CD14-positive monocyte (primary cell): ENCODE measurements at regions not wholly inside any gene's neighbourhood (a gene's known extent, or its start where the extent isn't known, plus 50 kb on each side); places are given as distances from the start of the nearest gene placed in this dataset.

ENCODE experiments used
- DNase-seq, 3 donors: peaks; one replicate each; pipeline ENCODE4 v3.0.0-alpha.2; 2011 to 2022
- H2AFZ ChIP-seq: 2 replicates; pipeline ENCODE4 v1.6.0; 2012; ENCODE audit warnings: mild to moderate bottlenecking, low read depth, low read length, inconsistent platforms; ENCODE audit not compliant: insufficient read depth, poor library complexity, severe bottlenecking
- H3K27ac ChIP-seq, 2 donors: 1 replicate in 1 of 2; 2 replicates in 1 of 2; pipeline ENCODE4 v1.5.1; 2012 to 2013; ENCODE audit warnings: low read length in 2 of 2, control low read depth in 1 of 2, inconsistent platforms in 1 of 2, low read depth in 1 of 2, mild to moderate bottlenecking in 1 of 2
- H3K27me3 ChIP-seq, 2 donors: one replicate each; pipeline versions ENCODE4 v1.6.0 to v1.6.1; 2011 to 2013; ENCODE audit warnings: low read length in 2 of 2; ENCODE audit not compliant: control insufficient read depth in 2 of 2, insufficient read depth in 2 of 2
- H3K36me3 ChIP-seq, 2 donors: replicated peaks in 1 of 2; 1 replicate in 1 of 2; 2 replicates in 1 of 2; pipeline versions ENCODE4 v1.5.1 to v1.6.1; 2012 to 2013; ENCODE audit warnings: low read length in 2 of 2, control low read depth in 1 of 2, inconsistent platforms in 1 of 2, mild to moderate bottlenecking in 1 of 2; ENCODE audit not compliant: insufficient read depth in 2 of 2, control insufficient read depth in 1 of 2
- H3K4me1 ChIP-seq, 2 donors: 1 replicate in 1 of 2; 2 replicates in 1 of 2; pipeline versions ENCODE4 v1.5.1 to v1.6.1; 2012 to 2013; ENCODE audit warnings: low read length in 2 of 2, control low read depth in 1 of 2, inconsistent platforms in 1 of 2, mild to moderate bottlenecking in 1 of 2, moderate library complexity in 1 of 2; ENCODE audit not compliant: insufficient read depth in 2 of 2, control insufficient read depth in 1 of 2
- H3K4me2 ChIP-seq: replicated peaks from 2 replicates; pipeline ENCODE3; 2012; ENCODE audit warnings: low read length, moderate library complexity, mild to moderate bottlenecking; ENCODE audit not compliant: poor library complexity, severe bottlenecking; ENCODE audit errors: extremely low read depth
- H3K4me3 ChIP-seq, 3 experiments: fragments of 200-600 bp in 1 of 3; sonication (generic) in 1 of 3; replicated peaks in 1 of 3; 1 replicate in 2 of 3; 2 replicates in 1 of 3; pipeline ENCODE4 v1.5.1; 2011 to 2013; ENCODE audit warnings: low read length in 3 of 3, mild to moderate bottlenecking in 3 of 3, control low read depth in 2 of 3, low read depth in 2 of 3, inconsistent platforms in 1 of 3, moderate library complexity in 1 of 3
- H3K79me2 ChIP-seq: 2 replicates; pipeline ENCODE4 v1.6.0; 2012; ENCODE audit warnings: mild to moderate bottlenecking, control low read depth, inconsistent platforms, low read length, moderate library complexity; ENCODE audit not compliant: insufficient read depth
- H3K9ac ChIP-seq: 2 replicates; pipeline ENCODE4 v1.6.0; 2017; ENCODE audit warnings: low read length, mild to moderate bottlenecking; ENCODE audit not compliant: insufficient read depth, poor library complexity, severe bottlenecking
- H3K9me3 ChIP-seq, 2 donors: replicated peaks in 1 of 2; 1 replicate in 1 of 2; 2 replicates in 1 of 2; pipeline versions ENCODE4 v1.5.1 to v1.6.1; 2012 to 2013; ENCODE audit warnings: low read length in 2 of 2, control low read depth in 1 of 2; ENCODE audit not compliant: control insufficient read depth in 1 of 2, insufficient read depth in 1 of 2
- H4K20me1 ChIP-seq: 2 replicates; pipeline ENCODE4 v1.6.0; 2012; ENCODE audit warnings: mild to moderate bottlenecking, low read length, control low read depth, moderate library complexity; ENCODE audit not compliant: insufficient read depth
- H3K27ac Mint-ChIP-seq, 7 donors: one replicate each; pipeline ENCODE4 v1.8.0; 2020; ENCODE audit warnings: mild to moderate bottlenecking in 7 of 7, mixed read lengths in 7 of 7, moderate library complexity in 6 of 7, inconsistent platforms in 2 of 7
- H3K27me3 Mint-ChIP-seq, 3 donors: one replicate each; pipeline ENCODE4 v1.8.0; 2021 to 2022; ENCODE audit warnings: low read depth in 3 of 3, mild to moderate bottlenecking in 3 of 3, mixed read lengths in 3 of 3, moderate library complexity in 3 of 3, inconsistent platforms in 1 of 3
- H3K36me3 Mint-ChIP-seq, 2 donors: one replicate each; pipeline ENCODE4 v1.8.0; 2020; ENCODE audit warnings: mixed read lengths in 2 of 2, inconsistent platforms in 1 of 2, mild to moderate bottlenecking in 1 of 2
- H3K4me1 Mint-ChIP-seq: one replicate; pipeline ENCODE4 v1.8.0; 2020; ENCODE audit warnings: mild to moderate bottlenecking, mixed read lengths
- H3K4me3 Mint-ChIP-seq, 2 donors: one replicate each; pipeline ENCODE4 v1.8.0; 2020; ENCODE audit warnings: mild to moderate bottlenecking in 2 of 2, mixed read lengths in 2 of 2, moderate library complexity in 1 of 2
- H3K9me3 Mint-ChIP-seq, 7 donors: one replicate each; pipeline ENCODE4 v1.8.0; 2020 to 2022; ENCODE audit warnings: mixed read lengths in 7 of 7, mild to moderate bottlenecking in 6 of 7, moderate library complexity in 6 of 7, inconsistent platforms in 2 of 7
- CTCF ChIP-seq: fragments of 200-600 bp; IDR thresholded peaks from one replicate; pipeline ENCODE4 v1.8.0; 2022; ENCODE audit warnings: antibody characterized with exemption, mild to moderate bottlenecking
- WGBS: methylation state at CpG from one replicate; pipeline ENCODE4 v1.1.5; 2013; ENCODE audit warnings: missing lambda C conversion rate; ENCODE audit not compliant: insufficient coverage; 5-methylcytosine and 5-hydroxymethylcytosine counted together
- intact Hi-C, 2 donors: fragments of 100-400 bp; cut with micrococcal nuclease; formaldehyde crosslinking; loops; one replicate each; pipeline versions ENCODE4 v1.15.0 to v1.15.1; 2023

GRCh38 chr2:2560374-2561015 lies 229.4 kb upstream of the MYT1L start:
- Mint-ChIP-seq H3K4me3 (no peak overlapping the region), H3K9me3 (peaks cover 0 to 12% (median 3%) of the 10 kb centered on the region in 7 donors), H3K36me3 (no peaks in the 10 kb centered on the region), H3K27me3 (peaks cover 0 to 3% (median 3%) of the 10 kb centered on the region in 3 donors), H3K27ac (no peak overlapping the region), H3K4me1 (no peaks in the 10 kb centered on the region)
- Histone ChIP-seq H3K27me3 (no peaks in the 10 kb centered on the region), H3K79me2 (no peaks in the 10 kb centered on the region), H3K4me3 (no peak overlapping the region), H3K9me3 (no peaks in the 10 kb centered on the region), H3K4me1 (no peaks in the 10 kb centered on the region), H3K9ac (no peak overlapping the region), H3K36me3 (no peaks in the 10 kb centered on the region), H3K27ac (no peak overlapping the region), H2AFZ (no peak overlapping the region), H3K4me2 (no peak overlapping the region), H4K20me1 (no peaks in the 10 kb centered on the region)
- intact Hi-C loops, result no loop called here
- no peak for TF ChIP-seq CTCF
- 96% methylated on average over 13 of the region's 16 CpGs for WGBS
- no peak for DNase-seq

DNA sequence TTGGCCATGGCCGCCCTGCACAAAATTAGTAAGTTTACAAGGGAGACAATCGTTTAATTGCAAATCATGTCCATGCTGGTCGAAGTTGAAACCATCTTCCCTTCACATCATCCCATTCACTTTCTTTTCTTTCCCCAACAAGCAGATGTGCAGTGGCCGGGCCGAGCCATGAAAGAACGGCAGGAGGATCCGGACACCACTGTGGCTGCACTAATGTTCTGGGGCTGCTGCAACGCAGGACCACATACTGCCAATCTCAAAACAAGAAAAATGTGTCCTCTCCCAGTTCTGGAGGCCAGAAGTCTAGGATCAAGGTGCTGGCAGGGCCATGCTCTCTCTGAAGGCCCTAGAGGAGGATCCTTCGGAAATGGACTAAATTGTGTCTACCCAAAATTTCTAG lies 227.4 kb upstream of the MYT1L start:
- Histone ChIP-seq H3K27ac (no peak overlapping the region), H4K20me1 (no peaks in the 10 kb centered on the region), H3K27me3 (no peaks in the 10 kb centered on the region), H3K79me2 (no peaks in the 10 kb centered on the region), H3K4me1 (no peaks in the 10 kb centered on the region), H3K9me3 (no peaks in the 10 kb centered on the region), H3K36me3 (no peaks in the 10 kb centered on the region), H3K4me3 (no peak overlapping the region), H3K4me2 (no peak overlapping the region), H2AFZ (no peak overlapping the region), H3K9ac (no peak overlapping the region)
- 84% methylated on average over 9 of the region's 9 CpGs for WGBS
- H3K9me3 Mint-ChIP-seq, result peaks cover 0 to 8% (median 4%) of the 10 kb centered on the region in 7 donors
- no peaks in the 10 kb centered on the region for H3K4me1 Mint-ChIP-seq
- no peaks in the 10 kb centered on the region for H3K36me3 Mint-ChIP-seq
- intact Hi-C loops, result no loop called here
- TF ChIP-seq CTCF, result no peak
- no peak overlapping the region for H3K4me3 Mint-ChIP-seq
- H3K27ac Mint-ChIP-seq, result no peak overlapping the region
- peaks cover 0 to 3% (median 1%) of the 10 kb centered on the region in 3 donors for H3K27me3 Mint-ChIP-seq
- DNase-seq, result no peak
